IMR-90 (cell line): ENCODE measurements at regions not wholly inside any gene's neighbourhood (a gene's known extent, or its start where the extent isn't known, plus 50 kb on each side); places are given as distances from the start of the nearest gene placed in this dataset.
"Not testable (repeated sequence)": the region's sequence is repeated elsewhere in the genome, so short reads cannot be mapped to it uniquely, and the experiment has no call there.

Experiments used
- ATAC-seq: fragments of 200-7000 bp; cut with Tn5 transposase; 2 replicates; pipeline ENCODE4 v1.9.1; 2020; ENCODE audit warnings: low read depth, mild to moderate bottlenecking, moderate library complexity
- BruUV-seq: library from RNA; stranded (reverse); fragments of 400-500 nt; replicated peaks from 2 replicates; lab custom pipeline; 2021; lab: Mats Ljungman, UMichigan
- CTCF ChIA-PET: fragments of 300-600 bp; formaldehyde crosslinking; extraction: SDS; loops from one replicate; lab custom pipeline; 2021; ENCODE audit warnings: antibody characterized with exemption; lab: Yijun Ruan, JAX
- POLR2A ChIA-PET: fragments of 300-600 bp; sonication (Branson Sonifier 250); formaldehyde crosslinking; loops from one replicate; lab custom pipeline; 2022; ENCODE audit warnings: antibody characterized with exemption; ENCODE audit not compliant: unreplicated experiment; lab: Charles Lee
- DNase-seq: peaks from one replicate; pipeline ENCODE4 v3.0.0; 2013
- H2AFZ ChIP-seq: replicated peaks from 2 replicates; pipeline ENCODE3; 2013; ENCODE audit warnings: low read length, mild to moderate bottlenecking; ENCODE audit not compliant: poor library complexity
- H2AK5ac ChIP-seq: 2 replicates; pipeline ENCODE4 v1.6.1; 2013; ENCODE audit warnings: low read depth, low read length, inconsistent platforms
- H2AK9ac ChIP-seq: replicated peaks from 2 replicates; pipeline ENCODE3; 2013; ENCODE audit warnings: mild to moderate bottlenecking, low read depth, low read length, moderate library complexity; ENCODE audit not compliant: poor library complexity
- H2BK120ac ChIP-seq: 2 replicates; pipeline ENCODE4 v1.6.1; 2013; ENCODE audit warnings: low read depth, low read length, inconsistent platforms
- H2BK15ac ChIP-seq: 3 replicates; pipeline ENCODE4 v1.6.1; 2013; ENCODE audit warnings: low read depth, low read length, inconsistent platforms
- H2BK20ac ChIP-seq: 2 replicates; pipeline ENCODE4 v1.6.1; 2013; ENCODE audit warnings: low read depth, mild to moderate bottlenecking, inconsistent platforms, low read length, moderate library complexity
- H2BK5ac ChIP-seq: 2 replicates; pipeline ENCODE4 v1.6.1; 2013; ENCODE audit warnings: mild to moderate bottlenecking, low read depth, low read length, inconsistent platforms; ENCODE audit not compliant: poor library complexity, severe bottlenecking
- H3K14ac ChIP-seq: replicated peaks from 2 replicates; pipeline ENCODE4 v1.6.1; 2013; ENCODE audit warnings: low read depth, low read length, inconsistent platforms
- H3K18ac ChIP-seq: 2 replicates; pipeline ENCODE4 v1.6.1; 2013; ENCODE audit warnings: low read depth, low read length, control low read depth
- H3K23ac ChIP-seq: 2 replicates; pipeline ENCODE4 v1.6.1; 2013; ENCODE audit warnings: low read depth, low read length, inconsistent platforms
- H3K27ac ChIP-seq: 2 replicates; pipeline ENCODE4 v1.5.1; 2013; ENCODE audit warnings: mild to moderate bottlenecking, control low read depth, low read length; ENCODE audit not compliant: insufficient read depth
- H3K27me3 ChIP-seq: 2 replicates; pipeline ENCODE4 v1.6.1; 2013; ENCODE audit warnings: low read length; ENCODE audit not compliant: control insufficient read depth, insufficient read depth
- H3K36me3 ChIP-seq: 2 replicates; pipeline ENCODE4 v1.6.1; 2013; ENCODE audit warnings: low read length, mixed read lengths; ENCODE audit not compliant: control insufficient read depth, insufficient read depth
- H3K4ac ChIP-seq: 2 replicates; pipeline ENCODE4 v1.6.1; 2013; ENCODE audit warnings: low read depth, low read length, inconsistent platforms
- H3K4me1 ChIP-seq: 2 replicates; pipeline ENCODE4 v1.6.1; 2013; ENCODE audit warnings: low read length, mixed read lengths; ENCODE audit not compliant: control insufficient read depth, insufficient read depth
- H3K4me2 ChIP-seq: 2 replicates; pipeline ENCODE4 v1.6.1; 2013; ENCODE audit warnings: low read depth, mild to moderate bottlenecking, control low read depth, low read length, moderate library complexity
- H3K4me3 ChIP-seq: 2 replicates; pipeline ENCODE4 v1.5.1; 2013; ENCODE audit warnings: low read depth, mild to moderate bottlenecking, control low read depth, low read length, moderate library complexity; ENCODE audit not compliant: insufficient read depth
- H3K56ac ChIP-seq: 2 replicates; pipeline ENCODE4 v1.6.1; 2013; ENCODE audit warnings: low read length, inconsistent platforms; ENCODE audit not compliant: insufficient read depth; ENCODE audit errors: extremely low read depth
- H3K79me1 ChIP-seq, 2 experiments: 2 replicates each; pipeline ENCODE4 v1.6.1; 2013; ENCODE audit warnings: low read length in 2 of 2, inconsistent platforms in 1 of 2, low read depth in 1 of 2
- H3K9ac ChIP-seq: 2 replicates; pipeline ENCODE4 v1.6.1; 2013; ENCODE audit warnings: low read depth, low read length, control low read depth
- H3K9me1 ChIP-seq: 2 replicates; pipeline ENCODE4 v1.6.1; 2013; ENCODE audit warnings: low read length, inconsistent platforms; ENCODE audit not compliant: insufficient read depth
- H3K9me3 ChIP-seq: 2 replicates; pipeline ENCODE4 v1.6.1; 2013; ENCODE audit warnings: low read length; ENCODE audit not compliant: control insufficient read depth, insufficient read depth
- H4K20me1 ChIP-seq: 2 replicates; pipeline ENCODE4 v1.6.1; 2013; ENCODE audit warnings: low read length, inconsistent platforms; ENCODE audit not compliant: insufficient read depth
- H4K5ac ChIP-seq: 2 replicates; pipeline ENCODE4 v1.6.1; 2013; ENCODE audit warnings: mild to moderate bottlenecking, low read depth, low read length, control low read depth
- H4K8ac ChIP-seq, 2 experiments: 2 replicates each; pipeline ENCODE4 v1.6.1; 2013; ENCODE audit warnings: low read depth in 2 of 2, low read length in 2 of 2, control low read depth in 1 of 2, inconsistent platforms in 1 of 2
- H4K91ac ChIP-seq: 2 replicates; pipeline ENCODE4 v1.6.1; 2013; ENCODE audit warnings: low read depth, low read length, inconsistent platforms; ENCODE audit not compliant: insufficient read depth
- WGBS, 2 experiments: methylation state at CpG; one replicate each; pipeline versions ENCODE4 v1.1.5 to v1.1.7; 2013; ENCODE audit warnings: missing lambda C conversion rate in 2 of 2; ENCODE audit not compliant: insufficient read length in 1 of 2; ENCODE audit errors: extremely low coverage in 2 of 2; 5-methylcytosine and 5-hydroxymethylcytosine counted together
- dilution Hi-C: fragments of 300-500 bp; cut with HindIII; formaldehyde crosslinking; loops from one replicate; pipeline ENCODE4 v1.14.3; 2018; ENCODE audit warnings: low sequenced_read_pairs; ENCODE audit not compliant: unreplicated experiment
- in situ Hi-C: fragments of 300-500 bp; cut with MboI; formaldehyde crosslinking; loops from 3 replicates; pipeline ENCODE4 v1.14.3; 2019; ENCODE audit warnings: low sequenced_read_pairs, inconsistent platforms, mixed read lengths
- intact Hi-C: fragments of 100-400 bp; cut with micrococcal nuclease; formaldehyde crosslinking; loops from 2 replicates; pipeline ENCODE4 v1.10.0; 2022

GRCh38 chr13:18224411-18224810 is 957.2 kb downstream of the TUBA3C start:
- H3K4ac ChIP-seq, H2AK5ac ChIP-seq, H2AFZ ChIP-seq, H4K5ac ChIP-seq, H3K36me3 ChIP-seq, H3K27ac ChIP-seq, H3K18ac ChIP-seq, H3K9me1 ChIP-seq, POLR2A ChIA-PET, H3K79me1 ChIP-seq, H2BK5ac ChIP-seq, H3K56ac ChIP-seq, H3K23ac ChIP-seq, H3K9me3 ChIP-seq, H3K27me3 ChIP-seq, intact Hi-C loops, H3K14ac ChIP-seq, BruUV-seq, H3K4me1 ChIP-seq, H2AK9ac ChIP-seq, H3K4me3 ChIP-seq, dilution Hi-C loops, H4K91ac ChIP-seq, H3K9ac ChIP-seq, DNase-seq, CTCF ChIA-PET, H2BK120ac ChIP-seq, H4K8ac ChIP-seq, H4K20me1 ChIP-seq, H3K4me2 ChIP-seq, H2BK15ac ChIP-seq, in situ Hi-C loops, H2BK20ac ChIP-seq, ATAC-seq: not testable (repeated sequence)
- no CpG with 5 or more reads among the region's 3 CpGs for WGBS, 2 experiments

DNA sequence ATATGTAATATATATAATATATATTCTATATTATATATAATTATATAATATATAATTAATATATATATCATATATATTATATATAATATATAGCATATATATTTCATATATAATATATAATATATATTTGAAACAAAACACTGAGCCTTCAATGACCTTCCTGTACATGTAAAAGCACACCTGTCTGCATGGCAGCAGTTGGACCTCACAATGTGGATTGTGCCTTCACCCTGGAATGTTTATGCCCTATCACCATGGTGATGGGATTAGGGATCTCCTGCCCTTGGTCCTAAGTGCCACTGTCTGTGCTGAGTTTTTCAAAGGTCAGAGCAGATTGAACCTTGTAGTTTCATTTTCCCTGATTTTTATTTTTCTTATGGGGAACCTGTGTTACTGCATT is 966.9 kb downstream of the TUBA3C start:
- H2BK20ac ChIP-seq, BruUV-seq, dilution Hi-C loops, H2BK120ac ChIP-seq, H3K4me1 ChIP-seq, H4K91ac ChIP-seq, H3K4me3 ChIP-seq, H3K4ac ChIP-seq, H3K9me3 ChIP-seq, H3K36me3 ChIP-seq, H3K23ac ChIP-seq, DNase-seq, H3K56ac ChIP-seq, H3K79me1 ChIP-seq, H2AFZ ChIP-seq, H3K27ac ChIP-seq, H3K9ac ChIP-seq, H3K9me1 ChIP-seq, H2AK5ac ChIP-seq, H4K8ac ChIP-seq, H2BK5ac ChIP-seq, intact Hi-C loops, H2AK9ac ChIP-seq, CTCF ChIA-PET, H3K27me3 ChIP-seq, in situ Hi-C loops, ATAC-seq, H3K18ac ChIP-seq, H3K4me2 ChIP-seq, H4K5ac ChIP-seq, H3K14ac ChIP-seq, H2BK15ac ChIP-seq, POLR2A ChIA-PET, H4K20me1 ChIP-seq: not testable (repeated sequence)
